Activated T-cell treated with anti-CD3 and anti-CD28 coated beads, Interleukin-2, amount 50 U/mL, for 4 hours (primary cell): ENCODE measurements at regions not wholly inside any gene's neighbourhood (a gene's known extent, or its start where the extent isn't known, plus 50 kb on each side); places are given as distances from the start of the nearest gene placed in this dataset.
"Not testable (repeated sequence)": the region's sequence is repeated elsewhere in the genome, so short reads cannot be mapped to it uniquely, and the experiment has no call there.

ENCODE experiments used
- ATAC-seq, 2 donors: fragments of 200-7000 bp; cut with Tn5 transposase; one replicate each; pipeline ENCODE4 v1.10.0; 2021
- DNase-seq: peaks from one replicate; pipeline ENCODE4 v3.0.0-alpha.2; 2020
- H3K27me3 Mint-ChIP-seq: one replicate; pipeline ENCODE4 v1.8.0; 2021; ENCODE audit warnings: low read depth, mixed read lengths
- H3K36me3 Mint-ChIP-seq: one replicate; pipeline ENCODE4 v1.8.0; 2022; ENCODE audit warnings: mixed read lengths; ENCODE audit not compliant: insufficient read depth
- H3K4me1 Mint-ChIP-seq: one replicate; pipeline ENCODE4 v1.8.0; 2021; ENCODE audit warnings: low read depth, mixed read lengths
- H3K4me3 Mint-ChIP-seq: one replicate; pipeline ENCODE4 v1.8.0; 2021; ENCODE audit warnings: mild to moderate bottlenecking, moderate library complexity, mixed read lengths
- H3K9me3 Mint-ChIP-seq: one replicate; pipeline ENCODE4 v1.8.0; 2021; ENCODE audit warnings: mixed read lengths

- Mint-ChIP-seq H3K4me1 (peaks cover 29% of the 10 kb centered on the region), H3K36me3 (no peaks in the 10 kb centered on the region), H3K27me3 (no peaks in the 10 kb centered on the region), H3K9me3 (no peaks in the 10 kb centered on the region), H3K4me3 (no peak overlapping the region)
- DNase-seq, result no peak
- ATAC-seq, result peak in 1 of 2 donors; percentile 34
Measured at GRCh38 chr21:23951251-23951650, 1656.0 kb downstream of the MRPL39 start.

GRCh38 chr21:23950344-23950743, 1656.9 kb downstream of the MRPL39 start:
- Mint-ChIP-seq H3K4me3 (no peak overlapping the region), H3K36me3 (no peaks in the 10 kb centered on the region), H3K4me1 (peaks cover 25% of the 10 kb centered on the region), H3K9me3 (no peaks in the 10 kb centered on the region), H3K27me3 (no peaks in the 10 kb centered on the region)
- no peak for DNase-seq
- ATAC-seq, result no peak

- Mint-ChIP-seq H3K4me3 (no peak overlapping the region), H3K9me3 (no peaks in the 10 kb centered on the region), H3K4me1 (peaks cover 20% of the 10 kb centered on the region), H3K27me3 (no peaks in the 10 kb centered on the region), H3K36me3 (no peaks in the 10 kb centered on the region)
- no peak for DNase-seq
- no peak for ATAC-seq
Measured at GRCh38 chr21:23949493-23949892, 1657.8 kb downstream of the MRPL39 start.

- Mint-ChIP-seq H3K27me3 (peaks cover 2% of the 10 kb centered on the region), H3K4me3 (no peak overlapping the region), H3K36me3 (no peaks in the 10 kb centered on the region), H3K4me1 (no peaks in the 10 kb centered on the region), H3K9me3 (no peaks in the 10 kb centered on the region)
- DNase-seq (no peak), ATAC-seq (no peak)
Measured at GRCh38 chr21:23939369-23940065, 1667.8 kb downstream of the MRPL39 start.

- DNase-seq, result no peak
- H3K36me3 Mint-ChIP-seq, result no peaks in the 10 kb centered on the region
Measured at GRCh38 chr21:23936991-23937390, 1670.3 kb downstream of the MRPL39 start.

GRCh38 chr21:23936224-23936623, 1671.1 kb downstream of the MRPL39 start:
- Mint-ChIP-seq H3K9me3 (no peaks in the 10 kb centered on the region), H3K4me1 (no peaks in the 10 kb centered on the region), H3K4me3 (no peak overlapping the region), H3K36me3 (no peaks in the 10 kb centered on the region), H3K27me3 (peaks cover 2% of the 10 kb centered on the region)
- no peak for ATAC-seq
- DNase-seq, result no peak

More at GRCh38 chr21:23936991-23937390, 1670.3 kb downstream of the MRPL39 start:
- H3K4me1 Mint-ChIP-seq, result no peaks in the 10 kb centered on the region
- ATAC-seq, result no peak
- H3K27me3 Mint-ChIP-seq, result peaks cover 2% of the 10 kb centered on the region
- H3K4me3 Mint-ChIP-seq, result no peak overlapping the region
- no peaks in the 10 kb centered on the region for H3K9me3 Mint-ChIP-seq

GRCh38 chr21:23930565-23930964, 1676.7 kb downstream of the MRPL39 start:
- DNase-seq (no peak), ATAC-seq (no peak)
- Mint-ChIP-seq H3K4me3 (no peak overlapping the region), H3K27me3 (no peaks in the 10 kb centered on the region), H3K4me1 (no peaks in the 10 kb centered on the region), H3K36me3 (no peaks in the 10 kb centered on the region), H3K9me3 (no peaks in the 10 kb centered on the region)

- H3K9me3 Mint-ChIP-seq, result not testable (repeated sequence)
- peaks cover 14% of the 10 kb centered on the region for H3K4me1 Mint-ChIP-seq
Measured at GRCh38 chr21:23926430-23926829, 1680.9 kb downstream of the MRPL39 start.

GRCh38 chr21:23921670-23922418, 1685.4 kb downstream of the MRPL39 start:
- Mint-ChIP-seq H3K4me1 (peaks cover 16% of the 10 kb centered on the region), H3K4me3 (no peak overlapping the region), H3K9me3 (no peaks in the 10 kb centered on the region), H3K27me3 (no peaks in the 10 kb centered on the region), H3K36me3 (no peaks in the 10 kb centered on the region)
- DNase-seq (no peak), ATAC-seq (peak; percentile 43 to 62)

More at GRCh38 chr21:23926430-23926829, 1680.9 kb downstream of the MRPL39 start:
- DNase-seq, H3K4me3 Mint-ChIP-seq, H3K36me3 Mint-ChIP-seq, ATAC-seq, H3K27me3 Mint-ChIP-seq: not testable (repeated sequence)

GRCh38 chr21:23900727-23901126, 1706.6 kb downstream of the MRPL39 start:
- ATAC-seq (no peak), DNase-seq (no peak)
- Mint-ChIP-seq H3K36me3 (no peaks in the 10 kb centered on the region), H3K9me3 (peaks cover 6% of the 10 kb centered on the region), H3K27me3 (no peaks in the 10 kb centered on the region), H3K4me3 (no peak overlapping the region), H3K4me1 (no peaks in the 10 kb centered on the region)

- Mint-ChIP-seq H3K27me3 (no peaks in the 10 kb centered on the region), H3K36me3 (no peaks in the 10 kb centered on the region), H3K4me1 (no peaks in the 10 kb centered on the region), H3K9me3 (peaks cover 6% of the 10 kb centered on the region), H3K4me3 (no peak overlapping the region)
- ATAC-seq (no peak), DNase-seq (no peak)
Measured at GRCh38 chr21:23899561-23899960, 1707.7 kb downstream of the MRPL39 start.

GRCh38 chr21:23890652-23891051, 1716.6 kb downstream of the MRPL39 start:
- H3K4me3 Mint-ChIP-seq, result no peak overlapping the region
- DNase-seq, result no peak
- H3K4me1 Mint-ChIP-seq, result peaks cover 11% of the 10 kb centered on the region
- H3K36me3 Mint-ChIP-seq, result no peaks in the 10 kb centered on the region
- no peaks in the 10 kb centered on the region for H3K9me3 Mint-ChIP-seq
- H3K27me3 Mint-ChIP-seq, result no peaks in the 10 kb centered on the region
- ATAC-seq, result no peak

- peaks cover 11% of the 10 kb centered on the region for H3K4me1 Mint-ChIP-seq
- H3K27me3 Mint-ChIP-seq, result no peaks in the 10 kb centered on the region
- H3K4me3 Mint-ChIP-seq, result peak overlapping the region; percentile 67
- DNase-seq (peak; percentile 22), ATAC-seq (peak; percentile 73 to 75)
- no peaks in the 10 kb centered on the region for H3K9me3 Mint-ChIP-seq
- no peaks in the 10 kb centered on the region for H3K36me3 Mint-ChIP-seq
Measured at GRCh38 chr21:23887725-23888306, 1719.5 kb downstream of the MRPL39 start.

GRCh38 chr21:23886828-23887724, 1720.2 kb downstream of the MRPL39 start:
- H3K36me3 Mint-ChIP-seq, result no peaks in the 10 kb centered on the region
- DNase-seq (no peak), ATAC-seq (no peak)
- H3K4me1 Mint-ChIP-seq, result peaks cover 11% of the 10 kb centered on the region
- peak overlapping the region; percentile 67 for H3K4me3 Mint-ChIP-seq
- H3K9me3 Mint-ChIP-seq, result no peaks in the 10 kb centered on the region
- H3K27me3 Mint-ChIP-seq, result no peaks in the 10 kb centered on the region
